Stomach (tissue), 4 donors: ENCODE measurements at regions not wholly inside any gene's neighbourhood (a gene's known extent, or its start where the extent isn't known, plus 50 kb on each side); places are given as distances from the start of the nearest gene placed in this dataset.

Experiments used
- CTCF ChIP-seq, 7 experiments: fragments of 450-650 bp in 4 of 7; fragments of 200-600 bp in 3 of 7; sonication (generic) in 3 of 7; IDR thresholded peaks; one replicate each; pipeline ENCODE4 v1.5.1; 2016 to 2019; ENCODE audit warnings: antibody characterized with exemption in 7 of 7, control low read depth in 2 of 7, mild to moderate bottlenecking in 1 of 7
- EP300 ChIP-seq: sonication (generic); formaldehyde crosslinking; IDR thresholded peaks from one replicate; pipeline ENCODE4 v1.6.1; 2017; ENCODE audit warnings: antibody characterized with exemption
- POLR2A ChIP-seq, 4 donors: fragments of 450-650 bp; IDR thresholded peaks; one replicate each; pipeline ENCODE4 v1.6.1; 2016; ENCODE audit warnings: antibody characterized with exemption in 4 of 4, control low read depth in 2 of 4, mild to moderate bottlenecking in 1 of 4, moderate library complexity in 1 of 4

DNA sequence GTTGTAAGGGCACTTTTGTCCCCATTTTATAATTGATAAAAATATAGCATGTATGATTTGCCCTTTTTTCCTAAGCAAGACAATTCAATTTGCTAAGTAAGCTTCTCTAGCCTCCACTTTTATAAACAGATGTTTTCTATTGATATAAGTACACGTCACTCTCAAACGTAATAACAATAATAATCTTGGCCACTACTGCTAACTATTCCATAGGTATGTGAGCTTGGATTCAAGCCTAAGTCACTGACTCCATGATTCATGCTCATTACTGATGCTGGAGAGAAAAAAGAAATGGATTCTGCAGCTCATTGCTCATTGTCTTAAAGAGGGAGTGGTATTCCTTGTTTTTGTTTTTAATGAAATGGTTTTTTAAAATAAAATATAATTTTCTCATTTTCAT lies 661.0 kb downstream of the GALC start:
- TF ChIP-seq CTCF (IDR thresholded peaks at IDR 0.05) (no peak), POLR2A (IDR thresholded peaks at IDR 0.05) (no peak), EP300 (no peak)
